ENCODE measurements at regions not wholly inside any gene's neighbourhood (a gene's known extent, or its start where the extent isn't known, plus 50 kb on each side); places are given as distances from the start of the nearest gene placed in this dataset.

DNA sequence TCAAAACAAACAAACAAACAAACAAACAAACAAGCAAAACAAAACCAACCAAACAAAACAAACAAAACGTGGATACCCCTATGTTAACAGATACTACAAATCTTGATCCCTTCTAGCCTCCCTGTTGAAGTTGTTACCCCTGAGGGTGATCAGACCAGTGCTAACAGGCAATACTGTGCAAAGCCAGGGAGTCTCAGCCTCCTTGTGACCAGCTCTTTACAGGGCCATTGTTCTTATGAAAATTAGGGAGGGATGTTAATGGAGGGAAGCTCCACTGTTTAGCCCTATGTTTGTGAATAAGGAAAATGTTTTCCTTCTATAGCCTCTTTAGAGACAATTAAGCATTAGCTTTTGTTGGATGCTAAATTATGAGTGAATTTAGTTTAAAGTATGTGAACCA, 1072.1 kb upstream of the WWC1 start:
- H3K9me3 ChIP-seq (replicated peaks; ENCODE audit: control insufficient read depth, insufficient read depth, low read length), result no peaks in the 10 kb centered on the region
- no peaks in the 10 kb centered on the region for H4K20me1 ChIP-seq (ENCODE audit: control insufficient read depth, insufficient read depth)
- H3K4me1 ChIP-seq (ENCODE audit: control insufficient read depth, insufficient read depth, low read length), result no peaks in the 10 kb centered on the region
- ChIA-PET CTCF (no interaction called here), SMC1A (ENCODE audit: uncharacterized antibody, unreplicated experiment) (no interaction called here), RAD21 (ENCODE audit: unreplicated experiment) (no interaction called here), POLR2A (no interaction called here)
- DNase-seq (ENCODE audit: low read depth, low spot score) (no peak), FAIRE-seq (no peak), ATAC-seq (no peak)
- 0% methylated on average over 1 of the region's 1 CpG for WGBS (ENCODE audit: insufficient coverage, insufficient replicate concordance, low lambda C conversion rate, missing lambda C conversion rate)
- H3K4me3 ChIP-seq, result no peak overlapping the region
- H3K27me3 ChIP-seq (replicated peaks in 1 of 2; ENCODE audit: control insufficient read depth in 2 of 2, insufficient read depth in 2 of 2, low read length in 1 of 2), result no peaks in the 10 kb centered on the region
- H3K4me2 ChIP-seq (ENCODE audit: control insufficient read depth, insufficient read depth), result no peak overlapping the region
- in situ Hi-C loops (cut with MboI) (no loop called here), intact Hi-C loops (cut with micrococcal nuclease; ENCODE audit: unreplicated experiment) (no loop called here)
- no peak overlapping the region for H3K27ac ChIP-seq (ENCODE audit: control insufficient read depth, insufficient read depth)
- no peaks in the 10 kb centered on the region for H3K79me2 ChIP-seq (ENCODE audit: control insufficient read depth, insufficient read depth, low read length)
- H2AFZ ChIP-seq (ENCODE audit: control insufficient read depth, low read depth, low read length), result no peak overlapping the region
- H3K9ac ChIP-seq (ENCODE audit: control insufficient read depth, insufficient read depth, low read length), result no peak overlapping the region
- TF ChIP-seq, protein P1, sequence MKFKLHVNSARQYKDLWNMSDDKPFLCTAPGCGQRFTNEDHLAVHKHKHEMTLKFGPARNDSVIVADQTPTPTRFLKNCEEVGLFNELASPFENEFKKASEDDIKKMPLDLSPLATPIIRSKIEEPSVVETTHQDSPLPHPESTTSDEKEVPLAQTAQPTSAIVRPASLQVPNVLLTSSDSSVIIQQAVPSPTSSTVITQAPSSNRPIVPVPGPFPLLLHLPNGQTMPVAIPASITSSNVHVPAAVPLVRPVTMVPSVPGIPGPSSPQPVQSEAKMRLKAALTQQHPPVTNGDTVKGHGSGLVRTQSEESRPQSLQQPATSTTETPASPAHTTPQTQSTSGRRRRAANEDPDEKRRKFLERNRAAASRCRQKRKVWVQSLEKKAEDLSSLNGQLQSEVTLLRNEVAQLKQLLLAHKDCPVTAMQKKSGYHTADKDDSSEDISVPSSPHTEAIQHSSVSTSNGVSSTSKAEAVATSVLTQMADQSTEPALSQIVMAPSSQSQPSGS (IDR thresholded peaks at IDR 0.05; ENCODE audit: low read length), result no peak
- no peak for TF ChIP-seq ZNF384 (IDR thresholded peaks at IDR 0.05; ENCODE audit: borderline replicate concordance, low read depth, low read length)
- BruUV-seq (replicated peaks), result no TSS peak
- H3K36me3 ChIP-seq (ENCODE audit: control insufficient read depth in 2 of 2, insufficient read depth in 2 of 2, low read length in 1 of 2), result no peaks in the 10 kb centered on the region

DNA sequence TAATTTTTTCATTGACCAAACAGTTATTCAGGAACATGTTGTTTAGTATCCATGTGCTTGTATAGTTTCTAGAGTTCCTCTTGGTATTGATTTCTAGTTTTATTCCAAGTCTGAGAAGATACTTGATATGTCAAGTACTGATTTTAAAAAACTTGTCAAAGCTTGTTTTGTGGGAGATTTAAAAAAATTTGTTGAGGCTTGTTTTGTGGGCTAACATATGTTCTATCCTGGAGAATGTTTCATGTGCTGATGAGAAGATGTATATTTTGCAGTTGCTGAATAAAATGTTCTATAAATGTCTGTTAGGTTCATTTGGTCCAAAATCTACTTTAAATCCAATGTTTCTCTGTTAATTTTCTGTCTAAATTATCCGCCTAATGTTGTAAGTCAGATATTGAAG, 1065.1 kb upstream of the WWC1 start:
- in situ Hi-C loops (cut with MboI) (no loop called here), intact Hi-C loops (cut with micrococcal nuclease; ENCODE audit: unreplicated experiment) (no loop called here)
- RAD21 ChIA-PET (ENCODE audit: unreplicated experiment), result no interaction called here
- DNase-seq (ENCODE audit: low read depth, low spot score) (no peak), ATAC-seq (no peak), FAIRE-seq (no peak)
- Histone ChIP-seq H2AFZ (ENCODE audit: control insufficient read depth, low read depth, low read length) (no peak overlapping the region), H3K27ac (ENCODE audit: control insufficient read depth, insufficient read depth) (no peak overlapping the region), H4K20me1 (ENCODE audit: control insufficient read depth, insufficient read depth) (no peaks in the 10 kb centered on the region), H3K36me3 (ENCODE audit: control insufficient read depth in 2 of 2, insufficient read depth in 2 of 2, low read length in 1 of 2) (no peaks in the 10 kb centered on the region), H3K4me2 (ENCODE audit: control insufficient read depth, insufficient read depth) (no peak overlapping the region), H3K4me1 (ENCODE audit: control insufficient read depth, insufficient read depth, low read length) (no peaks in the 10 kb centered on the region), H3K27me3 (replicated peaks in 1 of 2; ENCODE audit: control insufficient read depth in 2 of 2, insufficient read depth in 2 of 2, low read length in 1 of 2) (no peaks in the 10 kb centered on the region), H3K9me3 (replicated peaks; ENCODE audit: control insufficient read depth, insufficient read depth, low read length) (no peaks in the 10 kb centered on the region; the same call in 2 of the 3 replicates), H3K9ac (ENCODE audit: control insufficient read depth, insufficient read depth, low read length) (no peak overlapping the region), H3K79me2 (ENCODE audit: control insufficient read depth, insufficient read depth, low read length) (no peaks in the 10 kb centered on the region), H3K4me3 (no peak overlapping the region)
- POLR2A ChIA-PET, result no interaction called here
- BruUV-seq (replicated peaks), result no TSS peak
- SMC1A ChIA-PET (ENCODE audit: uncharacterized antibody, unreplicated experiment), result no interaction called here
- 78% methylated on average over 1 of the region's 1 CpG for WGBS (ENCODE audit: insufficient coverage, insufficient replicate concordance, low lambda C conversion rate, missing lambda C conversion rate)
- CTCF ChIA-PET, result no interaction called here
- TF ChIP-seq RAD51 (IDR thresholded peaks at IDR 0.05), result no peak
- TF ChIP-seq, protein P2, sequence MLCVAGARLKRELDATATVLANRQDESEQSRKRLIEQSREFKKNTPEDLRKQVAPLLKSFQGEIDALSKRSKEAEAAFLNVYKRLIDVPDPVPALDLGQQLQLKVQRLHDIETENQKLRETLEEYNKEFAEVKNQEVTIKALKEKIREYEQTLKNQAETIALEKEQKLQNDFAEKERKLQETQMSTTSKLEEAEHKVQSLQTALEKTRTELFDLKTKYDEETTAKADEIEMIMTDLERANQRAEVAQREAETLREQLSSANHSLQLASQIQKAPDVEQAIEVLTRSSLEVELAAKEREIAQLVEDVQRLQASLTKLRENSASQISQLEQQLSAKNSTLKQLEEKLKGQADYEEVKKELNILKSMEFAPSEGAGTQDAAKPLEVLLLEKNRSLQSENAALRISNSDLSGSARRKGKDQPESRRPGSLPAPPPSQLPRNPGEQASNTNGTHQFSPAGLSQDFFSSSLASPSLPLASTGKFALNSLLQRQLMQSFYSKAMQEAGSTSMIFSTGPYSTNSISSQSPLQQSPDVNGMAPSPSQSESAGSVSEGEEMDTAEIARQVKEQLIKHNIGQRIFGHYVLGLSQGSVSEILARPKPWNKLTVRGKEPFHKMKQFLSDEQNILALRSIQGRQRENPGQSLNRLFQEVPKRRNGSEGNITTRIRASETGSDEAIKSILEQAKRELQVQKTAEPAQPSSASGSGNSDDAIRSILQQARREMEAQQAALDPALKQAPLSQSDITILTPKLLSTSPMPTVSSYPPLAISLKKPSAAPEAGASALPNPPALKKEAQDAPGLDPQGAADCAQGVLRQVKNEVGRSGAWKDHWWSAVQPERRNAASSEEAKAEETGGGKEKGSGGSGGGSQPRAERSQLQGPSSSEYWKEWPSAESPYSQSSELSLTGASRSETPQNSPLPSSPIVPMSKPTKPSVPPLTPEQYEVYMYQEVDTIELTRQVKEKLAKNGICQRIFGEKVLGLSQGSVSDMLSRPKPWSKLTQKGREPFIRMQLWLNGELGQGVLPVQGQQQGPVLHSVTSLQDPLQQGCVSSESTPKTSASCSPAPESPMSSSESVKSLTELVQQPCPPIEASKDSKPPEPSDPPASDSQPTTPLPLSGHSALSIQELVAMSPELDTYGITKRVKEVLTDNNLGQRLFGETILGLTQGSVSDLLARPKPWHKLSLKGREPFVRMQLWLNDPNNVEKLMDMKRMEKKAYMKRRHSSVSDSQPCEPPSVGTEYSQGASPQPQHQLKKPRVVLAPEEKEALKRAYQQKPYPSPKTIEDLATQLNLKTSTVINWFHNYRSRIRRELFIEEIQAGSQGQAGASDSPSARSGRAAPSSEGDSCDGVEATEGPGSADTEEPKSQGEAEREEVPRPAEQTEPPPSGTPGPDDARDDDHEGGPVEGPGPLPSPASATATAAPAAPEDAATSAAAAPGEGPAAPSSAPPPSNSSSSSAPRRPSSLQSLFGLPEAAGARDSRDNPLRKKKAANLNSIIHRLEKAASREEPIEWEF (IDR thresholded peaks at IDR 0.05; ENCODE audit: insufficient replicate concordance, low read depth, low read length), result no peak
- TF ChIP-seq IKZF2 (IDR thresholded peaks at IDR 0.05), result no peak
- no peak for TF ChIP-seq CHD4 (IDR thresholded peaks at IDR 0.05)
- TF ChIP-seq MTA2 (IDR thresholded peaks at IDR 0.05; ENCODE audit: low read depth), result no peak
- TF ChIP-seq, protein P3, sequence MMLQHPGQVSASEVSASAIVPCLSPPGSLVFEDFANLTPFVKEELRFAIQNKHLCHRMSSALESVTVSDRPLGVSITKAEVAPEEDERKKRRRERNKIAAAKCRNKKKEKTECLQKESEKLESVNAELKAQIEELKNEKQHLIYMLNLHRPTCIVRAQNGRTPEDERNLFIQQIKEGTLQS (IDR thresholded peaks at IDR 0.05; ENCODE audit: borderline replicate concordance, extremely low read depth, low read depth, low read length), result no peak
- no peak for TF ChIP-seq ZSCAN29 (IDR thresholded peaks at IDR 0.05)
- no peak for TF ChIP-seq SUPT20H (IDR thresholded peaks at IDR 0.05; ENCODE audit: borderline replicate concordance, control insufficient read depth, low read depth, low read length)
- TF ChIP-seq RB1 (IDR thresholded peaks at IDR 0.05; ENCODE audit: borderline replicate concordance), result no peak
- no peak for TF ChIP-seq FOXM1 (IDR thresholded peaks at IDR 0.05; ENCODE audit: low read depth, low read length)
- TF ChIP-seq LARP7 (IDR thresholded peaks at IDR 0.05), result no peak

All from GM12878 (cell line).